NCI-H2081 (cell line): ENCODE measurements at regions not wholly inside any gene's neighbourhood (a gene's known extent, or its start where the extent isn't known, plus 50 kb on each side); places are given as distances from the start of the nearest gene placed in this dataset.

Experiments used
- DNase-seq, 2 experiments: peaks; one replicate each; lab custom pipeline; 2025; lab: John Stamatoyannopoulos, UW

DNA sequence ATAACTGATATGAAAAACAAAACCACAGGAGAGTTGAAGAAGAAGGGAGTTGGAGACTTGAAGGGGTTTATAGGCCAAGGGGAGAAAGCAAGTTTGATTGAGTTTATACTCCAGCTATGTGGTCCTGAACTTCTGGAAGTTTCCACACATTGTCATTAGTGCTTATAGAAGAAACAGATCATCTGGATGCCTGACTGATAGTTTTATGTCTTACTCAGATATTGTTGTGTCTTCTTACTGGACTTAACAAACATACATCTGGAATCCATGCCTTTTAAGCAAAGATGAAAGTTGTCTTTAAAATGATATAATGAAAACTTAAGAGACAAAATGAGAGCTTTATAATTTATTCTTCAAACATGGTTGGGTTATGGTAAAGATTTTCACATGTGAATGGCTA is 101.3 kb upstream of the FZD8 start:
- DNase-seq: no peak

DNA sequence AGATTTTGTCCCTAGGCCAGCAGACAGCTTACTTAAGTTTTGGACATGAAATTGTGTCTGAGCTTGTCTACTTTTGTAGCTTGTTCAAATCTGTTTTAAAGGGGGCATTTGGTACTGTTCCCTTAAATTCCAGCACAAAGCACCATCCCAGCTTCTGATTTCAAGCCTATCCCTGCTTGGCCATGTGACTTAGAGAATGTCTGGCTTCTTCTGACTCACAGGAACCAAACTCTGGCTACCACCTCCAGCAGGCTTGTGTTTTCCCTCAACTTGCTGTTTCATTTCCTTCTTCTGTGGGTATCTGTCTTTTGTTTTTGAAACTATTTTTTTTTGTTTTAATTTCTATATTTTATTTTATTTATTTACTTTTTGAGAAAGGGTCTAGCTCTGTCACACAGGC is 97.9 kb upstream of the FZD8 start:
- no peak for DNase-seq

DNA sequence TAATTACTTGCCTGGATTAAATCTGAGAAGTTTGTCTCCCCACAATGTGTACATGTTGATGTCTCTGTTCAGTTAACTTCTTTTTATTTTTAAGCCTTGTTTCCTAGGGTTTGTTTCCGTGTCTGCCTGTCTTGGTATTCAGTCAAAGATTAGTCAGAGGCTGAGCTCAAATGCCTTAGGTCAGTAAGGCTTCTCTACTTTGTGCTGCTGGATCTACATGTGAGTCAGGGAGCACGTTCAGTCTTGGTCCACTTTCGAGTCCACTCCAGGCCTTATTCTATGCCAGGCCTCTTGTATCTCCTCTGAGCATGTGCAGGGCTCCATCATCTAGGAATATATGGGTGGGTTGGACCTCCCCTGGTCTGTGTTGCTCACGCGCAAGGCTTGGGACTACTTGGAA is 93.3 kb upstream of the FZD8 start:
- DNase-seq: no peak

DNA sequence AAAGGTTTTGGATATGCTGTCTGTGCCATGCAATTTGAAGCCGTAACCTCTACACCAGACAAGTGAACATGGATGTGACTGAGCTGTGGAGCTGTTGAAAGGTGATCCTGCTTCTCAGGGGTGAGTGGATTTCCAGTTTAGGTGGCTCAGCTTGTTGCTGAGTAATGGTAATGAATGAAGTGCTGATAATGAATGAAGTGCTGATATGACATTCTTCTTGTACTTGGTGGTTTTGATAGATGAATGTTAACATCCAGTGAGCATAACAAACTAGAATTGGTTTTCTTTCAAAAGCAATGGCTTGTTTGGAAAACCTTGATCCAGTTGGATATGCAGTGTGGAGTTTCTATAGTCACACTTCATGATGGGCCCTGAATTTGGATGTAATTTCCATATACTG is 89.7 kb upstream of the FZD8 start:
- DNase-seq: no peak

DNA sequence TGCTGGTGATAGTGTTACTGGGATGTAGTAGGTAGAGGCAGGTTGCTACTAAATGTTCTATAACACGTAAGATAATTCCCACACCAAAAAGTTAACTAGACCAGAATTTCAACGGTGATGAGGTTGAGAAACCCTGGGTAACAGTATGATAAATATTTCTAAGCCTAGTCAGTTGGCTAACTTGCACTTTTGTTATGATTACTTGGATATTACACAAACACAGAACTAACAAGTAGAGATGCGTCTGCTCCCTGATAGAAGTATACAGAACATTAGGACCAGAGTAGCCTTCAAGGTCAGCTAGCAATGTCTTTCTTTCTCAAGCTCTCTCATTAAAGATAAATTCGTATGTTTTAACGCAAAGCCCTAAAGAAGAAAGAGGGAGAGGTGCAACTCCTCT is 86.2 kb upstream of the FZD8 start:
- no peak for DNase-seq

DNA sequence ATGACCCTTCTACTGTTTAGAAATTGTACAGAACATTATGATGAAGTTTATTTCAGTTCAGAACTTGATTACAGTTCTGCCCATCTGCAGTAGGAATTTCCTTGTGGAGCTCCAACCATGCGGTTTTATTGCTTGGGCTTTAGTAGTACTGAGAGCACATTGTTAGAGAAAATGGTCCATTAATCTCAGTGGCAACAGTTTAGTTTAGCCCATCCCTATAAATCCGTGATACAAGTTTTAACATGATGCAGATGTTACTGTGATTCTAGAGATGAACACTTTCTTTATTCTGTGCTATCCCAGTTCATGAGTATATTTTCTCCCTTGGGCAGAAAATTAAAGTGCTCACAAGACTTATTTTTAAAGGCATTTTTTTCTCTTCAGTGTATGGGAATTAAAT is 84.8 kb upstream of the FZD8 start:
- no peak for DNase-seq

DNA sequence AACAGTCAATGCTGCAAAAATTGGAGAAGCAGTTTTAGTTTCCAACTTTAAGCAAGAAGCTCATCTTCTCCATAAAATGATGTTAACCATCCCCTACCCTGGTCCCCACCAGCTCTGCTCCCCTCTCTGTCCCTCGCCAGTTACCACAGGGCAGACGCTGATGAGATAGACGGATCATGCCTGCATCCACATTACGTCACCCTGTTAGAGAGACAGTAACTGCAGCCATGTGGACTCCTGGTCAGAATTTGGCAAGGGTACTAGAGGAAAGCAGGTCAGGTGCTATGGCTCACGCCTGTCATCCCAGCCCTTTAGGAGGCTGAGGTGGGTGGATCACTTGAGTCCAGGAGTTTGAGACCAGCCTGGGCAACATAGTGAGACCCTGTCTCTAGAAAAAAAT is 81.9 kb upstream of the FZD8 start:
- DNase-seq: no peak

DNA sequence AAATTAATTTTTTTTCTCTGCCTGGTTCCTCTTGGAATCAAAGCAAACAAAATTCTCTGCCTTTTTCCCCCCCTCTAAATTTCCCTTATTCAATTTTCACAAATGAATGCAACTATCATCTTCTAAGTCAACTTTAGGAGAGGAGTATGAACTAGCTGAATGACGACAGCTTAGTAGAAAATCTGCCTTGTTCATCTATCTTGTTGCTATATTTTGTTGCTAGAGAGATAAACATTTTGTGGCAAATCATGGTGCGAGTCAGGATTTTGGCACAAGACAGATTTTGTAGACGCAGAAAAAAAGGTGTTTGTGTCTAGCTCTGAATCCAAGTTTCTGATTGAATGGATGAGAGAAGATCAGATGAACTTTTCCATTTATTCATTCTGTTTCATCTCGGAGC is 81.0 kb upstream of the FZD8 start:
- DNase-seq: no peak

DNA sequence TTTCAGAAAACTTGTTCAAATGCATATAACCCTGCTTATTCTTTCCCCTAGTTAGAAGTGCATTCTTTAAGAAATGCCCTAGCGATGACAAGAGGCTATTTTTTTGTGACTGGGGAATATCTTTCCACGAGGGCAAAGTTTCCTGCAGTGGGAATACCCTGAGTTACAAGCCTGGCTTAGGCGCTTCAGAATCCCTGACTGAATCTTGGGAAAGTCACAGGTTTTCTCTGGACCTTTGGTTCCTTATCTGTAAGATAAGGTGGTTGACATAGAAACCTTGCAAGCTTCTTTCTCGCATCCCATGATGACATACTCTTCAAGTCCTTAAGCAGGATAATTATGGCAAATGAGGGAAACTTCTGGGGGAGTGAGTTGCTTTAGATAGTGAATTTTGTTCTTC is 80.5 kb upstream of the FZD8 start:
- no peak for DNase-seq

DNA sequence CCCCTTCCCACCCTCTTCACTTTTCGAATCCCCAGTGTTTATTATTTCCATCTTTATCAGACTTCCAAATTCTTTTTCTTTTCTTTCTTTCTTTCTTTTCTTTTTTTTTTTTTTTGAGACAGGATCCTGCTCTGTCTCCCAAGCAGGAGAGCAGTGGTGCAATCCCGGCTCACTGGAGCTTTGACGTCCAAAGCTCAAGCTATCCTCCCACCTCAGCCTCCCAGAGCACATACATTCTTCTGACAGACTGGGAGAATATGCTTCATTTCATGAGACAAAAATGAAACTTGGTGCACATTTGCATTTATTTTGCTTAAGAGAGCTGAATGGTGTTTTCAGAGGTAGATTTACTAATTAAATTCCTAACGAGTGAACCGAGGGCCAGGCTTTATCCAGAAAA is 80.1 kb upstream of the FZD8 start:
- DNase-seq: no peak

DNA sequence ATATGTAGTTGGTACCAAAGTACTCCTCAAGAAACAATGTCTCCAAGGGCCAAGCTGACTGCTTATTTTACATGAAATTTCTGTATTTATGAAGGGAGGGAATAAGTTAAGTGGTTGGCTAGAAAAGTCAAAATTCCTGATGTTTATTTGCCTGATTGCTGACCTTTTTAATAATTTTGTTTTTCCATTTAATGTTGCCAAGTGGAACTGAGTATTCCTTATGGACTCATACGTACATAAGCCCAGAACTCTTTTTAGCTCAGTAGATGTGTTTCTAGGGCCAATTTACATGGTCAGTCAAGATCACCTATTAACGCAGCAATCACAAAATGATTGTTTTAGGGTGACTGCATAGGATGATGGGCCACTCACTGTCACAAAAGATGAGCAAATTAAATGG is 78.3 kb upstream of the FZD8 start:
- DNase-seq: no peak

DNA sequence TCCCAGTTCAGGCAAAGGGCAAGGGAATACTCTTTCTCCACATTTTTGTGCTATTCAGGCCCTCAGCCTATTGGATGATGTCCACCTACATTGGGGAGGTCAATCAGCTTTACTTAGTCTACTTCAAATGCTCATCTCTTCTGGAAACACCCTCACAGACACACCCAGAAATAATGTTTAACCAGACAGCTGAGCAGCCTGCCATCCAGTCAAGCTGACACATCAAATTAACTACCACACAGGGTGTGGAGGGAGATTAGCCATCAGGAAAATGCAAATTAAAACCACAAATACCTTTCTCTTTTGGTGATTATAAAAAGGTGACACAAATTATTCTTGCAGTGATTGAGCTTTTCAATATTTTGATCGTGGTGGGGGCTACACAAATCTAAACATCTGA is 74.7 kb upstream of the FZD8 start:
- no peak for DNase-seq

DNA sequence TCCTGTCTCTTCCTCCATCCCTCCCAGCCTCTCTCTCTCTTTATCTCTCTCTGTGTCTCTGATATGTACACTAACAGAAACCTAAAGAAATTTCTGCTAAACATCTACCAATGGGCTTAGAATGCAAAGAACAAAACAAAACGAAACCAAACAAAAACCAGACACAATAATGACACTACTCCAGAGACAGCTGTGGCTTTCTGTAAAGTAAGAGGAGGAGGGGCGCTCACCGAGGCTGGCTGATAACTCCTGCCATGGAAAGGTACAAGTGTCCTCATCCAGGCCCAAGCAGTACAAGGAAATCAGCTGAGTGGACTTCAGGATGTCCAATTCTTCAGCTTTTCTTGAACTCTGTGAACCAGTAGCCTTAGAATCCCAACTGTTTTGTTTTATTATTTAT is 70.4 kb upstream of the FZD8 start:
- no peak for DNase-seq

DNA sequence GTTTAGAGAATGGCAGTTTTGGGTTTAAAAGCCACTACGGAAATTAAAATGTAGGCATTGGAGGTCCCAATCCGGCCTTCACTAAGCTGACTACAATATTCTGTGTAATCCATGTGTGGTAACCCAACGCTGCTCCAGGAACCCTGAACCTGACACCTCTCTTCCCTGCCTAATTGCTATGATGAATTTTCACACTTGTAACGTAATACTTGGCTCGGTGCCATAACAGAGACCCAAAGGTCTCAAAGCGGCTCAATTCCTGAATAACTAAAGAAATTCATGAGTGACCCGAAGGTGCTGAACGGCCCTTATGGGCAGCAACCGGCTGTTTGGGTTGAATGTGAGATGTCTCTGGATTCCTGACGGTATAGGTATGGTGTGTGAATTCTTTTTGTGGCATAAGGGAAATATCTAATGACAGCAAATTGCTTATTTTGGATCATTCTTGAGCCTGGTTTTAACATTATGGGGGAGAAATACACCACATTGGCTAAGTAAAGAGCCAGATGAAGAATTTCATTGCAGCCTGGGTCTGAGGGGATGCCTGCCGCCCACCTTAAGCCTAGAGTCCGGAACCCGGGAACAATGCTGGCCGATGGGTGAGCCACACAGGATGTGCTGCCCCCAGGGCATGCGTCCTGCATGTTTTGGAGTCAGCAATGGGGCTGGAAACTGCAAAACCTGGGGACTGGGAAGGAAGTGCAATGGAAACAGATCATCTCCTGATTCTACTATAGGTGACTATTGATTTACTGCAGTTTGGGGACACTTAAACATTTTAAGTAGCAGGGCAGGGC is 69.7 kb upstream of the FZD8 start:
- no peak for DNase-seq

DNA sequence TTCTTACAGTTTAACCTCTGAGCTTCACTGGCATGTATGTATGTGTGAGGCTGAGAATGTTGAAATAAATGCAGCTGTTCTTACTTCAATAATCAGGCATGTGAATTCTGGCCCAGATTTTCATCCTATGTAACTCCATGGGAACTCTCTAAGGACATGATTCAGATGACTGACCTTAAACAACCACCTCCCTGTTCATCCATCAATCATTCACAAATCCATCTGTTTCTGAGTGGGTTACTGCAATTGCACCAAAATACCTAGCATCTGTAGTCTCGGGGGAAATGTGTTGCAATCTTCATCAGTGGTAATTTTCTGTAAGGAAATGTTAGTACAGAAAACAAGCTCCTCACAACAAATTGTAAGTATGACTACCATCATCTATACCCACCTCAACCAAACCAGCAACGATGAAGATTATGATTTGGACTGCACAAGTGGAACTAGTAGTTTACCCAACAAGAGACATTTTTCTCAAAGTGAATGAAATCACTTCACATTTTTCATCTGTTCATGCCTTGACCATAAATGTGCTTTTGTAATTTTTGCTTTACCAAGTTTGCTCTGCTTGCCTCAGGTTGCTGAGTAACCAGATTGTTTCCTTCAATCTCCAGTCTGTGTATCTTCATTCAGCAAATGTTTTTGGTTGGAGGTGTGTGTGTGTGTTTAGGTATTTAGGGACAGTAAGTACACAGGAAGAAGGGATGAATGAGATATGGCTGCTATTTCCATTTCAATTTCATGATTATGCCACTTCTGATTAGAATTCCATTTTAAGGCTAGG is 65.7 kb upstream of the FZD8 start:
- no peak for DNase-seq

DNA sequence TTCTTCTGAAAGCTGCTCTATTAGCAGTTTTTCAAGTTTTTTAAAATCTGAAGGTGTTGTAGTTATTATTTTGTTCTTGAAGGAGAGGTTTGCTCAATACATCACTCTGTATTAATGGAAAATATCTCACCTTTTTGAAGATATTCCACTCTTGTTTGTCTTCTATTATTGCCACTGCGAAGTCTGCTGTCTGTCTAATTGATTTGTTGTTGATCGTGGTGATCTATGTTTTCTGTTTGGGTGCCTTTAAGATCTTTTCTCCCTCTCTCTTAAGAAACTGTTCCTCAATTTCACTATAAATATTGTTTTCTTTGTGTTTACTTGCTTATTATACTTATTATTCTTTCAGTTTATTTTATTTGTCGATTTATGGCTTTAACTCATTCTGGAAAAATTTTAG is 64.9 kb upstream of the FZD8 start:
- DNase-seq: no peak

DNA sequence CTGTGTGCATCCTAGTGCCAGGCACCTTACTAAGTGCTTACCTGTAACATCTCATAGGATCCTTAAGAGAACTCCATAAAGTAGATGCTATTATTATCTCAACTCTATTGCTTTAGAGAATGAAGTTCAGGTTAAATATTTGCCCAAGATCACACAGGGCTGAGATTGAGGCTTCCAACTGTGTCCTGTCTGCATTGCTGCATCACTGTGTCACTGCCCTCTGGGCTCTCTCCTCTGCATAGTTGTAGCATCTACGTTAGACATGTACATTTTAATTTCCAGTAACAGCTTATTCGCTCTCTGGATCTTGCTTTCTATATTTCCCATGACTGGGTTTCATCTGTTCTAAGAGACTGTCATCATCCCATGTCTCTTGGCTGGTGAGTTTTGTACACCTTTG is 63.6 kb upstream of the FZD8 start:
- DNase-seq: no peak

DNA sequence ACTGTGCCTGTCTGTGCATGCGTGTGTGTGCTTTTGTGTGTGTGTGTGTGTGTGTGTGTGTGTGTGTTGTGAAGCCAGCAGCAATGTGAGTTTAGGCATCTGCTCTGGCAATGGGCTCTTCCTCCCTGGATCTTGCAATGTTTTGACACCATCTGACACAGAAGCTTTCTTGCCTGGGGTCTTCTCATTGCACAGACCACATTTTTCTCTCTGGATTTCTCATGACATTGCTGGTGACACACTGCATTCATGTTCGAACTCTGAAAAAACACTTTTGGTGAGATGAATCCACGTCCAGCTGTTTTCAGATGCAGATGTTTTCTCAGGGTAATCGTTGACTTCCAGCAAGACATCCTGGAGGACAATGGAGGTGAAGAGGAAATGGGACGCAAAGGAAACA is 63.0 kb upstream of the FZD8 start:
- no peak for DNase-seq

DNA sequence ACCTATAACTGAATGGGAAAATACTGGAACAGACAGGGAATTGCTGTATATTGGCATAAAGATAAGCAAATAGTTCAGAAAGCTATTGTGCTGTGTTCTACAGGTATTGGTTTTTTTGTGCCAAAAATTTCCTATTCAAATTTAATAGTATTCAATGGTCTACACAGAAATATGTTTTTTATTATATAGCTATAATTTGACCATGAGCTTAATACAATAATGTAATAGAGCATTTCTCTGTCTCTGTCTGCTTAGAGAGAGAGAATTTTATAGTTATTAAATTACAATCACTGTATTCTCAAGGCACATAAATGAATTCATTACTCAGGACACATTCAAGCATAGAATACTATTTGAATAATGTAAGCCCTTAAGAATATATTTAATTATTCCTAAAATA is 62.3 kb upstream of the FZD8 start:
- DNase-seq: no peak

DNA sequence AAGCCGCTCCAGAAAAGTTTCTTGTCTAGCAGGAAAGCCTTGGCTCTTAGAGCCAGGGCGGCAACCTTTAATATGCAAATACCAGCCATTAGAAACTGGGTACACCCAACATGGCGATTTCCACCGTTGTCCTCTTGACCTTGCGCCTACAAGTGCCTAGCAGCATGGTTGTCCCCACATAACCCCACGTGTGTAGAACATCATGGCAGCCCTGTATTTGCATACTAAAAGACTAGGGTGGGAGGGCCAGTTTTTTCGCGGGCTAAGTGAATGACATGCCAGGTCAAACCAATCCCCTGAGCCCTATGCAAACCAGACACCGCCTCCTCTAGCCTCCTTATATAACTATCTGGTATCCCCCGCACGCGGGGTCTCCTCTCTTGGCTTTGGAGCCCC is 58.4 kb upstream of the FZD8 start:
- DNase-seq: no peak

DNA sequence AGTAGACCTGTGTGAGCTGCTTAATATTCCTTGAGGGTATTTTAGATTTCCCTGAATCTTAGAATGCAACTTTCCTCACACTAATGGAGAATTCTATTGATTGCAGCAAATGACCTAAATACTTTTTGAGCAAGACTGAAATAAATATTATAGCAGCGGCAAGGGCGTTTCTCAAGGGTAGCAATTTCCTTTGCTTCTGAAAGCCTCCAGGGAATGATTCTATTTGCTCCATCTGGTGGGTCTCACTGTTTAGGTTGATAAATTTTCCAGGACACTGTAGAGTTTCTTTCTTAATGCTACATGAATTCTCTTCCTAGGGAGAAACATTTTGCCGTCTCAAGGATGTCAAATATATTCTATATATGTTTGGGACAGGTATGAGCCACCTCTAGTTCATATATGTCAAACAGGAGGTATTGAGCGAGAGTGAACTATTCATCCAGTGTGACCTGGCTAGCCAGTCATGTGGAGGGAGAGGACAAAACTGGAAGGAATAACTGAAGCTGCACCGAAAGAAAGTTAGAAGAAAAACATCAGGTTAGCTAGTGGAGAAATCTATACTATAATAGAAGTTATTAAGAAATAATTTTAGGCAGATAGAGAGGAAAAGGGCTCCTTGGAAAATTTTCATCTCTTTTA is 57.9 kb upstream of the FZD8 start:
- DNase-seq: no peak

DNA sequence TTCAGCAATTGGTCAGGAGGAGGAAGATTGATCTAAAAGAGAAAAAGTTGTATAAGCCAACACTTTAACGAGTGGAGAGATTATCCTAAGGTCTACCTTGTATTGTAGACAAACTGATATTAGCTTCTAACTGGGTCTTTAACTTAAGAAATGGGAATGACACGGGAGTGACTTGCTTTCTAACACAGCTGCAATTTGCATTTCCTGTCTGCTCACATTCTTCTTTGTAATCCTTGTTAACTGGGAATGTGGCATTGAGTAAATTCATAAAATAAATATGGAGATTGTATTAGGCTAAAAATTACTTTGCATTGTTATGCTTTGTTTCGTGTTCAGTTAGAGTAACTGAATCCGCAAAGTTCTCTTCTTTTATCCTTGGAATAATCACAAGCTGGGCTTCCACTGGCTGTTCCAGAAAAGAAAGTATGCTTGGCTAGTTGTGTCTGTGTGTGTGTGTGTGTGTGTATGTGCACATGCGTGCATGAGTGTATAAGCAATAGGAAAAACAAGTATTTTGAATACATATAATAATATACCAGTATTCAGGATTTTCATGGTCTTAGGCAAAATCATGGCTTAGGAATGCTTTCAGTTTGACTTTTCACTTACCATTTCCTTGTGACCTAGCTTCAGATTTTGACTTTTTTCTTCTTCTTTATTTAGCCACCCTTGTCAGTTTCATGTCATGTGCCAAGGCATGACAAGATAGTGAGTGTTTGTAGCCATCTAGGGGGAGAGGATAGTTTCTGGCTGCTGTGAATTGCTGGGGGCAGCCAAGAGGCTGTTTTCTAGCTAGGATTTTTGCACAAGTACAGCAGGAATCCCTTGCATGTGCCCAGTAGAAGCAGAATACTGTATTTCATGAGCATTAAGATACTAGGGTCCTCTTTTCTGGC is 54.5 kb upstream of the FZD8 start:
- DNase-seq: no peak
